Fibroblast of mammary gland (primary cell): ENCODE measurements at regions not wholly inside any gene's neighbourhood (a gene's known extent, or its start where the extent isn't known, plus 50 kb on each side); places are given as distances from the start of the nearest gene placed in this dataset.
A peak's percentile ranks its signal among the peaks of the same experiment; 100 is the strongest.

Experiments
- DNase-seq: peaks from one replicate; pipeline ENCODE4 v3.0.0-alpha.2; 2010; ENCODE audit warnings: low read depth
- H3K4me3 ChIP-seq: 2 replicates; pipeline ENCODE4 v1.5.1; 2011; ENCODE audit warnings: low read depth, mild to moderate bottlenecking, low read length, moderate library complexity; ENCODE audit not compliant: control insufficient read depth
- TF ChIP-seq, protein P1 (sequence below): conservative IDR thresholded peaks from 2 replicates; pipeline ENCODE4 v1.5.1; 2011; ENCODE audit warnings: low read depth, low read length, inconsistent platforms; ENCODE audit not compliant: control insufficient read depth, insufficient read depth

DNA sequence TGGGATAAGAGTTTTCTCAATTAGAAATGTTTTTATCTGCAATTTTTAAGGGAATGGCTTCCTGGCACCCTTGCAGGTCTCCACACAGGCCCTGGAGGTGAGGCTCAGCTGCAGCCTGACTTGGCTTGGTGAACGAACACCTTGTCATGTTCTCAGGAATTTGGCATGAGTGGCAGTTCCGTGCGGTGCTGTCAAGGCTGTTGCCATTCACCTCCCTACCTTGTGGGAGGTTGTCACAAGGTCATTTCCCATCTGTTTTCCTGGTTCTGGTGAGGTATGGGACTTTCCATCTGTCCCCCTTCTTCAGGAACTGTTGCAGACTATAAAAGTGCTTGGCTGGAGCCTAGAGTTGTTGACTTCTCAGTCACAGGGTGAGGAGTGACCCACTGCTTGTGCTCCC, 82.9 kb downstream of the ELOVL4 start:
- TF ChIP-seq, protein P1, sequence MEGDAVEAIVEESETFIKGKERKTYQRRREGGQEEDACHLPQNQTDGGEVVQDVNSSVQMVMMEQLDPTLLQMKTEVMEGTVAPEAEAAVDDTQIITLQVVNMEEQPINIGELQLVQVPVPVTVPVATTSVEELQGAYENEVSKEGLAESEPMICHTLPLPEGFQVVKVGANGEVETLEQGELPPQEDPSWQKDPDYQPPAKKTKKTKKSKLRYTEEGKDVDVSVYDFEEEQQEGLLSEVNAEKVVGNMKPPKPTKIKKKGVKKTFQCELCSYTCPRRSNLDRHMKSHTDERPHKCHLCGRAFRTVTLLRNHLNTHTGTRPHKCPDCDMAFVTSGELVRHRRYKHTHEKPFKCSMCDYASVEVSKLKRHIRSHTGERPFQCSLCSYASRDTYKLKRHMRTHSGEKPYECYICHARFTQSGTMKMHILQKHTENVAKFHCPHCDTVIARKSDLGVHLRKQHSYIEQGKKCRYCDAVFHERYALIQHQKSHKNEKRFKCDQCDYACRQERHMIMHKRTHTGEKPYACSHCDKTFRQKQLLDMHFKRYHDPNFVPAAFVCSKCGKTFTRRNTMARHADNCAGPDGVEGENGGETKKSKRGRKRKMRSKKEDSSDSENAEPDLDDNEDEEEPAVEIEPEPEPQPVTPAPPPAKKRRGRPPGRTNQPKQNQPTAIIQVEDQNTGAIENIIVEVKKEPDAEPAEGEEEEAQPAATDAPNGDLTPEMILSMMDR, result no peak

GRCh38 chr6:79864001-79864400, 83.4 kb downstream of the ELOVL4 start:
- TF ChIP-seq, protein P1, result no peak
- H3K4me3 ChIP-seq, result no peak overlapping the region
- DNase-seq, result no peak

More for the DNA sequence above, 82.9 kb downstream of the ELOVL4 start:
- H3K4me3 ChIP-seq, result no peak overlapping the region
- DNase-seq, result no peak

- TF ChIP-seq, protein P1, result no peak
- DNase-seq, result no peak
- no peak overlapping the region for H3K4me3 ChIP-seq
Measured at GRCh38 chr6:79863566-79863965, 83.8 kb downstream of the ELOVL4 start.

GRCh38 chr6:79862711-79863110, 84.6 kb downstream of the ELOVL4 start:
- DNase-seq, result no peak
- TF ChIP-seq, protein P1, result no peak

GRCh38 chr6:79862126-79862525, 85.2 kb downstream of the ELOVL4 start:
- peak; percentile 31 for DNase-seq
- TF ChIP-seq, protein P1, result no peak
- H3K4me3 ChIP-seq, result no peak overlapping the region

More at GRCh38 chr6:79862711-79863110, 84.6 kb downstream of the ELOVL4 start:
- no peak overlapping the region for H3K4me3 ChIP-seq

DNA sequence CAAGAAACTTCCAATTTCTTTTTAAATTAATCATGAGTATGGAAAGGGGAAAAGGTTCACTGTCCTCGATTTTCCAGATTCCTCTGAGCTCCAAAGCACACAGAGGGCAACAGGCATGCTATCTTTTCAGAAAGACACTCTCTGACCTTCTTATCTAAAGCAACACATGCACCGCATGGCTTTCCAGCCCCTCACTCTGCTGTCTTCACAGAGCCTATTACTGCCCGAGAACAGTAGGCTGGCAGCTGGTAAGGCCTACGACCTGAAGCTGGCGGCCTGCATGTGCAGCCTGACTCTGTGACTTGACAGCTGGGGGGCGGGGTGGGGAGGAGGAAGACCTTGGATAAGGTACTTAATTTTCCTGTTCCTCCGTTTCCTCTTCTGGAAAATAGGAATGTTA, 86.3 kb downstream of the ELOVL4 start:
- H3K4me3 ChIP-seq, result no peak overlapping the region
- no peak for DNase-seq
- TF ChIP-seq, protein P1, result no peak

GRCh38 chr6:79847426-79847825, 99.9 kb downstream of the ELOVL4 start:
- H3K4me3 ChIP-seq, result no peak overlapping the region
- TF ChIP-seq, protein P1, result no peak

More at GRCh38 chr6:79847426-79847825, 99.9 kb downstream of the ELOVL4 start:
- DNase-seq, result no peak
